ENCODE measurements at regions not wholly inside any gene's neighbourhood (a gene's known extent, or its start where the extent isn't known, plus 50 kb on each side); places are given as distances from the start of the nearest gene placed in this dataset.

DNA sequence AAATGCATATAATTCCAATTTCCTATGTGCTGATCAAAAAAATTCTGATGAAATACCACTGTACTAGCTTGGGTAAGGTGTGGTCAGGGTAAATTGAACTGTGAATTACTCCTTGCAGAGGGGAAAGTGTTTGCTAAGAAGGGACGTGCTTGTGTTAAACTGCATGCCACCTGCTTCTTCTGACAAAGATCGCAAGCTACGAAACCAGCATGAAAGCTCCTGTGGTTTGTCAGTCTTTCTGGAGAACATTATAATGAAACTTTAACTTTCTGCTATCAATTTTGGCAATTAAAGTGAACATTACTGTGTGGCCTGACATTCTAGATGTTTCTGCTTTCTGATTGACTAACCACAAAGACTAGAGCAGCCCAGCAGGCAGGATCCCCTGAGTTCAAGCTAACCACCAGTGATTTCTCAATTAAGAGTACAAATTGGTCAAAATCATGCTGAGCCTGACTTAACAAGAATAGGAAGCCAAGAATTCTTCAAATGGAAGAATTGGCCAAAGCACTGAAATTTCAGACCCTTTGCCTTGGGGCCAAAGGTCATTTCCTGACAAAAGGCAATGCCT is 239.0 kb downstream of the SLITRK2 start:
- no peak overlapping the region for H3K18ac ChIP-seq (ENCODE audit: insufficient read length, low read depth, low read length)
- H3K27ac Mint-ChIP-seq: no peak overlapping the region

More for the DNA sequence above, 239.0 kb downstream of the SLITRK2 start:
- Histone ChIP-seq H3K23me2 (ENCODE audit: insufficient read length, low read depth, low read length, poor library complexity, severe bottlenecking) (no peaks in the 10 kb centered on the region), H2BK5ac (ENCODE audit: insufficient read length, low read length) (no peak overlapping the region), H3K27me3 (ENCODE audit: insufficient read depth, low read length) (no peaks in the 10 kb centered on the region), H3K23ac (ENCODE audit: insufficient read length, low read depth, low read length) (no peak overlapping the region), H4K20me1 (ENCODE audit: control insufficient read depth, insufficient read depth, insufficient read length) (no peaks in the 10 kb centered on the region), H3K4me1 (ENCODE audit: insufficient read depth, low read length) (no peaks in the 10 kb centered on the region), H3K9me3 (ENCODE audit: control insufficient read depth, low read depth, low read length) (peaks cover 42% of the 10 kb centered on the region), H3K4ac (ENCODE audit: low read depth, low read length) (no peak overlapping the region), H2AK5ac (ENCODE audit: insufficient read length, low read length) (no peak overlapping the region), H3K4me2 (ENCODE audit: insufficient read depth, insufficient read length, low read length) (no peak overlapping the region), H4K91ac (ENCODE audit: insufficient read length, low read depth, low read length) (no peak overlapping the region), H3K9ac (ENCODE audit: extremely low read depth, insufficient read length, low read length) (no peak overlapping the region), H3K27ac (ENCODE audit: insufficient read length, low read depth, low read length) (no peak overlapping the region), H2BK15ac (ENCODE audit: low read depth, low read length) (no peak overlapping the region), H3K79me2 (ENCODE audit: insufficient read depth, low read length) (no peaks in the 10 kb centered on the region), H3K56ac (ENCODE audit: insufficient read length, low read depth, low read length) (no peak overlapping the region), H2BK20ac (ENCODE audit: low read depth, low read length, poor library complexity, severe bottlenecking) (no peak overlapping the region), H2BK12ac (ENCODE audit: insufficient read length, low read depth, low read length) (no peak overlapping the region), H4K5ac (ENCODE audit: insufficient read length, low read depth, low read length) (no peak overlapping the region), H3K79me1 (ENCODE audit: insufficient read depth, low read depth, low read length, poor library complexity, severe bottlenecking) (no peaks in the 10 kb centered on the region), H3K14ac (ENCODE audit: insufficient read depth, low read length) (no peak overlapping the region), H2BK120ac (ENCODE audit: low read depth, low read length, poor library complexity, severe bottlenecking) (no peak overlapping the region), H3T11ph (ENCODE audit: low read length) (no peak overlapping the region), H2AFZ (ENCODE audit: low read length) (no peak overlapping the region), H4K8ac (replicated peaks; ENCODE audit: insufficient read length, low read depth, low read length) (no peak overlapping the region)
- Mint-ChIP-seq H3K36me3 (ENCODE audit: insufficient read depth in 1 of 3, low read depth in 3 of 3) (no peaks in the 10 kb centered on the region; a peak in 1 of 7 replicates), H3K27me3 (ENCODE audit: low read depth) (no peaks in the 10 kb centered on the region), H3K4me3 (no peak overlapping the region), H3K9me3 (peaks cover 59 to 66% of the 10 kb centered on the region in 2 experiments), H3K4me1 (no peaks in the 10 kb centered on the region)
- TF ChIP-seq, protein P1, sequence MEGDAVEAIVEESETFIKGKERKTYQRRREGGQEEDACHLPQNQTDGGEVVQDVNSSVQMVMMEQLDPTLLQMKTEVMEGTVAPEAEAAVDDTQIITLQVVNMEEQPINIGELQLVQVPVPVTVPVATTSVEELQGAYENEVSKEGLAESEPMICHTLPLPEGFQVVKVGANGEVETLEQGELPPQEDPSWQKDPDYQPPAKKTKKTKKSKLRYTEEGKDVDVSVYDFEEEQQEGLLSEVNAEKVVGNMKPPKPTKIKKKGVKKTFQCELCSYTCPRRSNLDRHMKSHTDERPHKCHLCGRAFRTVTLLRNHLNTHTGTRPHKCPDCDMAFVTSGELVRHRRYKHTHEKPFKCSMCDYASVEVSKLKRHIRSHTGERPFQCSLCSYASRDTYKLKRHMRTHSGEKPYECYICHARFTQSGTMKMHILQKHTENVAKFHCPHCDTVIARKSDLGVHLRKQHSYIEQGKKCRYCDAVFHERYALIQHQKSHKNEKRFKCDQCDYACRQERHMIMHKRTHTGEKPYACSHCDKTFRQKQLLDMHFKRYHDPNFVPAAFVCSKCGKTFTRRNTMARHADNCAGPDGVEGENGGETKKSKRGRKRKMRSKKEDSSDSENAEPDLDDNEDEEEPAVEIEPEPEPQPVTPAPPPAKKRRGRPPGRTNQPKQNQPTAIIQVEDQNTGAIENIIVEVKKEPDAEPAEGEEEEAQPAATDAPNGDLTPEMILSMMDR (conservative IDR thresholded peaks at IDR 0.05): no peak
- WGBS (ENCODE audit: extremely low coverage, insufficient read length, low lambda C conversion rate): no CpG with 5 or more reads among the region's 3 CpGs
- DNase-seq: no peak

Data from H9 (cell line).